T-helper 1 cell treated with Interleukin-12 subunit alpha and Interleukin-12 subunit beta and Interleukin-4 antibody, amounts not matched to agents 30 ng/mL and 1 ng/mL, for 36 hours (primary cell): ENCODE measurements at regions not wholly inside any gene's neighbourhood (a gene's known extent, or its start where the extent isn't known, plus 50 kb on each side); places are given as distances from the start of the nearest gene placed in this dataset.

ENCODE experiments used
- intact Hi-C: fragments of 100-400 bp; cut with micrococcal nuclease; formaldehyde crosslinking; loops from one replicate; pipeline ENCODE4 v1.15.1; 2024

GRCh38 chr14:98369344-98369743 lies 902.7 kb downstream of the BCL11B start:
- intact Hi-C loops = no loop called here

GRCh38 chr14:98370352-98370751 lies 901.6 kb downstream of the BCL11B start:
- intact Hi-C loops = loop anchor here (5.0 kb wide), 1 partner anchor 233 kb away; no protein-coding TSS in a partner anchor

GRCh38 chr14:98371141-98371540 lies 900.9 kb downstream of the BCL11B start:
- intact Hi-C loops = loop anchor here (5.0 kb wide), 1 partner anchor 234 kb away; no protein-coding TSS in a partner anchor

- intact Hi-C loops = loop anchor here (5.0 kb wide), 1 partner anchor 237 kb away; no protein-coding TSS in a partner anchor
These were observed 897.9 kb downstream of the BCL11B start for GRCh38 chr14:98374136-98374535.

GRCh38 chr14:98375566-98375965 lies 896.4 kb downstream of the BCL11B start:
- intact Hi-C loops = no loop called here

- intact Hi-C loops = no loop called here
These were observed 892.2 kb downstream of the BCL11B start for GRCh38 chr14:98379830-98380229.

GRCh38 chr14:98382662-98383061 lies 889.3 kb downstream of the BCL11B start:
- intact Hi-C loops = no loop called here

GRCh38 chr14:98385851-98386250 lies 886.1 kb downstream of the BCL11B start:
- intact Hi-C loops = no loop called here

GRCh38 chr14:98391061-98391460 lies 880.9 kb downstream of the BCL11B start:
- intact Hi-C loops = no loop called here

- intact Hi-C loops = no loop called here
These were observed 878.5 kb downstream of the BCL11B start for GRCh38 chr14:98393527-98393926.

- intact Hi-C loops = no loop called here
These were observed 867.2 kb downstream of the BCL11B start for GRCh38 chr14:98404811-98405210.

- intact Hi-C loops = no loop called here
These were observed 863.9 kb downstream of the BCL11B start for GRCh38 chr14:98408024-98408555.

GRCh38 chr14:98408713-98409112 lies 863.3 kb downstream of the BCL11B start:
- intact Hi-C loops = no loop called here

GRCh38 chr14:98411154-98411553 lies 860.8 kb downstream of the BCL11B start:
- intact Hi-C loops = no loop called here

- intact Hi-C loops = no loop called here
These were observed 859.6 kb downstream of the BCL11B start for GRCh38 chr14:98412431-98412830.

GRCh38 chr14:98415766-98416165 lies 856.2 kb downstream of the BCL11B start:
- intact Hi-C loops = no loop called here

- intact Hi-C loops = no loop called here
These were observed 855.0 kb downstream of the BCL11B start for GRCh38 chr14:98417001-98417400.

- intact Hi-C loops = no loop called here
These were observed 843.5 kb downstream of the BCL11B start for GRCh38 chr14:98428483-98428994.

GRCh38 chr14:98433436-98433835 lies 838.6 kb downstream of the BCL11B start:
- intact Hi-C loops = loop anchor here (5.0 kb wide), 3 partner anchors 246 to 834 kb away; no protein-coding TSS in a partner anchor

- intact Hi-C loops = no loop called here
These were observed 834.9 kb downstream of the BCL11B start for GRCh38 chr14:98437113-98437512.

GRCh38 chr14:98444077-98444476 lies 827.9 kb downstream of the BCL11B start:
- intact Hi-C loops = no loop called here

- intact Hi-C loops = no loop called here
These were observed 826.3 kb downstream of the BCL11B start for GRCh38 chr14:98445718-98446117.

GRCh38 chr14:98446508-98446907 lies 825.5 kb downstream of the BCL11B start:
- intact Hi-C loops = no loop called here
